HG02943 (cell line): ENCODE measurements at regions not wholly inside any gene's neighbourhood (a gene's known extent, or its start where the extent isn't known, plus 50 kb on each side); places are given as distances from the start of the nearest gene placed in this dataset.
A peak's percentile ranks its signal among the peaks of the same experiment; 100 is the strongest.

Experiments used
- ATAC-seq: cut with Tn5 transposase; IDR thresholded peaks from one replicate; pipeline ENCODE4 v1.9.1; 2021; ENCODE audit warnings: mild to moderate bottlenecking, low read depth, moderate library complexity; ENCODE audit not compliant: unreplicated experiment

DNA sequence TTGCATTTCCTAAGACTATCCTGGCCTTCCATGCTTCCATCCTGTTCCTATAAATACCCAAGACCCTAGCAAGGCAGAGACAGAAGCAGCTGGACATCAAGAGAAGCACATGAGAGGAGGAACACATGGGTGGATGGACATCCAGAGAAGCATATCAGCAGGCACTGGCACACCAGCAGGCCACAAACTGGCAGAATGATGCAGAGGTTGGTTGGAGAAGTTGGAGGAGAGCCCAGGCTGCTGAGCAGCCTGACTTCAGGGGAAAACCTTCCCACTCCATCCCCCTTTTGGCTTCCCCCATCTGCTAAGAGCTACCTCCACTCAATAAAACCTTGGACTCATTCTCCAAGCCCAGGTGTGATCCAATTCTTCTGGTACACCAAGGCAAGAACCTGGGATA lies 332.5 kb downstream of the FRK start:
- ATAC-seq, result no peak

DNA sequence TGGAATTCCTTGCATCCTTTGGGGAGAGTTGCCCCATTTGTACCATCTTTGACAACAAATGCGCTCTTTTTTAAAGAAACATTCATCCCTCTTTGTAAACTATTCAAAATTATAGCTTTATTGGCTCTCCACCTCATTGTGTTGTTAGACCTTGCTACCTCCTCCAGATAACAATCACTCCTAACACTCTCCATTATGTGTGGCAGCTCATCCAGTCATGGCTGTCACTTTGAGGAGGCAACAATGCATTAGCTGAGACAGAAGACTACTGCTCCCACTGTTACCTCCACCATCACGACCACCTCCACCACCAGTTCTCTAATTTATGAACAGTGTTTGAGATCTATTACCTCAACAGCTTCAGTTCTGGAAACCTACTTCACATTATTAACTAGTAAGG lies 339.1 kb downstream of the FRK start:
- no peak for ATAC-seq

DNA sequence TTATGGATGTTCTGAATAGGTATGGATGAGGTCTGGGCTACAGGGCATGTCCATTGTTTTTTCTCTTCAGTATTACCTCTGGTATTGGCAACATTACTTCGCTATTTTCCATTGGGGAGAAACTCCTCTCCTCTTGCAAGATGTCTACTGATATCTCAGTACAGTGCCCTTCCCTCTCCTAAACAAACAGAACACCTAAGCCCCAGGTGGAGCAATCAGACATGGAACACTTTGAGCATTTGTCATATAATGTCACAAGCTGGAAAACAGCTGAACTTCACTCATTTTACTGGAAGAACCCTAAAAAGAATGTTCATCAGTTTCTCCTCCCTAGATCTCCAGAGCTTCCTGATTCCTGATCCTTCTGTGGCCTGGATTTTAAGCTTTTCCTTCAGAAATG lies 339.8 kb downstream of the FRK start:
- ATAC-seq, result no peak

DNA sequence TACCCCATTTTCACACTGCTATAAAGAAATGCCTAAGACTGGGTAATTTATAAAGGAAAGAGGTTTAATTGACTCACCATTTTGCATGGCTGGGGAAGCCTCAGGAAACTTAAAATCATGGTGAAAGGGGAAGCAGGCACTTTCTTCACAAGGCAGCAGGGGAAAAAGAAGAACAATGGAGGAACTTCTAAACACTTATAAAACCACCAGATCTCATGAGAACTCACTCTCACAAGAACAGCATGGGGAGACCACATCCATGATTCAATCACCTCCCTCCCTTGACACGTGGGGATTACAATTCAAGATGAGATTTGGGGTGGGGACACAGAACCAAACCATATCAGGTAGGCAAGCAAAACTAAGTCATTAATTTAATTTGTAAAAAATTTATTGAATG lies 343.2 kb downstream of the FRK start:
- ATAC-seq, result peak; percentile 32

DNA sequence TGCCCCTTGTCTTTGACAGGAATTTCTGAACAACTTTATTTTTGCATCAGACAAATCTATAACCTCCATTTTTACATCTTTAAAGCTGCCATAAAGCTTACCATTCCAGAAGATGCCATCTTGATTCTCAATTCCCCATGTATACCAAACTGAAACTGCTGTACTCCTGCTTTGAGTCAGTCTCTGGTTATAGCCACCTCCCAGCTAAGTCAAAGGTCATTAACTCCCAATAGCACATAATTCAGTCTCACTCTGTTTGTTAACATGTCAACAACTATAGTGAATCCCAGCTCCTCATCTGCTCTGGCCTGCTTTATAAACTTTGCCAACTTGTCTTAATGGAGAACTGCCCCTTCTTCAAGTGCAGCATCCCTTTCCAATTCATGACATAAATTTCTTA lies 343.6 kb downstream of the FRK start:
- peak; percentile 89 for ATAC-seq

DNA sequence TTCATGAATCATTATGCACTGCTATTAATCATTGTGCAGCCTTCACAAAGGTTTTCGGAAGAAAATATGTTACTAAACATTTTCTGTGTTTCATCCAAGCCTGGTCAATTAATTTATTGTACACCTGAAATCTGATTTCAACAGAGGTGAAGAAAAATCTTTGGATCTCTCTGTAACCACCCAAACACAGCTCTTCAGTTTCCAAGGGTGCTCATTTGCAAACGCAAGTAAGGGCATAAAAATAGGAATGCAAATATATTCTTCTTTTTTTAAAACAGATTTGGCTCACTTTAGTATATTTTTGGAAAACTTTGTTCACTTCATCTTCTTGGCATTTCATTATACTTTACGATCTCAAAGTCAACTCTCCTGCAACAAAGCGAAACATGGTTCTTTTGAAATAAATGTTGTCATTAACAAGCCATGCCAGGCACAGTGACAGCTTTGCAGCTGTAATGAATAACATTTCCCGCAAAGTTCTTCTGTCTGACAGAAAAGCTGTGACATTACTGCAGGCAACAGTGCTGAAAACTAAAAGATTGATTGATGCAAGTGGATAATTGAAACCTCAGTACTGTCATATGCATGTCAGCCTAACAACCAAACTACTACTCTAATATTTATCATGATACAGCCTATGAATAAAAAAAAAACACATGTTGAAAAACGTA lies 348.3 kb downstream of the FRK start:
- ATAC-seq, result no peak

DNA sequence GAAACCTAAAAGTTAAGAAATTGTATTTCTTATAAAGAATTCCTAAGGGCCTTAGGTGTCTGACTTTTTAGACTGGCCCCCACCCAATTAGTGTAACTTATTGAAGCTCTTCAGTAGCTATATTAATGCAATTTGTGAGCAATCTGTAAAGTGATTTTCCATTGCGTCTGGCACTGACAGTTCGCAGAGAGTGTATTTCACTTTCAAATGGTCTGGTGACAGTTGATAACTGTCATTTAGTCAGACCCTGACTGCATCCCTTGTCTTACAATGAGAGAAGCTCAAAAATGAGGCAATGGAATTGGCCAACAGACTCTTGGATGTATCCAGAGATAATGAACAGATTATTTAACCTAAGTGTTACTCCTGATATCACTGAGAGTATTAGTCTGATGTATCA lies 351.8 kb downstream of the FRK start:
- no peak for ATAC-seq

DNA sequence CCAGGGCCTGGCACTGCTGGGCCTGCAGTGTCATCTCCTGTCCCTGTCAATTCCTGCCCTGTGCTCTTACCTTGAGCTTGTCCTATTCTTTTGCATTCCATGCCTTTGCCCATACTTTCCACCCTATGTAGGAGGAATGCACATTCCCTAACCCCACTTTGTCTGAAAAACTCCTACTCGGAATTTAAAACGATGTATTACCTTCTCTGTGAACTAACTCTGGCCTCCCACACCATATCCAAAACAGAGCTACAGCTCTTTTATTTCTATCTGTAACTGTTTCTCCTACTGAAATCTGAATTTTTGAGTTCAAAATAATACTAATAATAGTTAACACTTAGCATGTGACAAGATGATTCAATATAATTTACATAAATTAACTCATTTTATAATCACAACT lies 353.7 kb downstream of the FRK start:
- ATAC-seq, result no peak

DNA sequence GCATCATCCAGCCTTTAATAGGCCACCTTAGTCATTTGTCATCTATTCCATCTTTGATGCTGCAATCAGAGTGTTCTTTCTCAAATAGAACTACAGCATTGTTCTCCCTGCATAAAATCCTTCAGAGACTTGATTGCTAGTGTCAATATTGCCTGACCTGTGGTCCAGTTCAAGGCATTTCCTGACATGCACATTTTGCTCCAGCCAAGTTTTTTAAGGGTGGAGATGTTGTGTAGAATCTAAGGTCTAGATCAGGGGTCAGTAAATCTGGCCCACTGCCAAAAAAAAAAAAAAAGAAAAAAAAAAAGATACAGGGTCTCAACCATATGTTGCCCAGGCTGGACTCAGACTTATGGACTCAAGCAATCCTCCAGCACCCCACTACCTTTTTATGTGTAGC lies 354.4 kb downstream of the FRK start:
- ATAC-seq, result no peak

DNA sequence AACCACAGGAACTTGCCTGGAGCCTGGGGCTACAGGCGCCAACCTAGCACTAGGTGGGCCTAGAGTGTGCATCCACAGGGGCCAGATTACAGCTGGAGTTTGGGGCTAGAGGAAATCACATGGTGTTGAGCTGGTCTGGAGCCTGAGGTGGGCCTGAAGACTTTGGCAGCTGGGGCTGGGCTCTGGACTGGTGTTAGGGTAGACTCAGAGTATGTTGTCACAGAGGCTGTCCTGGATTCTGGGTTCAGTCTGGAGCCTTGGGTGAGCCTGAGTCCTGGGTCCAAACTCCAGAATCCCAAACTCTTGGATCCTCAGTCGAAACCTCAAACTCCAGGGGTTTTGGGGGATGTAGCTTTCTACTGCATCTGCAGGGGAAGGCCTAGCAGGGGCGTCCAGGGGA lies 356.7 kb downstream of the FRK start:
- ATAC-seq, result no peak

DNA sequence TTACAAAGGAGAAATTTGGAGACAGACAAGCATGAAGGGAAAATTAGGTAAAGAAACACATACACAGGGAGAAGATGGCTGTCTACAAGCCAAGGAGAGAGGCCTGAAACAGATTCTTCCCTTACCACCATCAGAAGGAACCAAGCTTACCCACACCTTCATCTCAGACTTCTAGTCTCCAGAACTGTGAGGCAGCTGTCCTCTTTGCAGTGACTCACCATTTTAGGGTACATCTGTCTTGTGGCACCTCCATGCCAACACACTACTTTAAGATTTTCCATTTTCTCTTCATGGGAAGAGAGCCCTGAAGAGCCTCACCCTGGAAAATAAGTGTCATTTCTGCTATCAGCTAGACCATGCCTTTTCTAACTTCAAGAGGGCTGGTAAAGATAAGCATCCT lies 369.3 kb downstream of the FRK start:
- no peak for ATAC-seq

DNA sequence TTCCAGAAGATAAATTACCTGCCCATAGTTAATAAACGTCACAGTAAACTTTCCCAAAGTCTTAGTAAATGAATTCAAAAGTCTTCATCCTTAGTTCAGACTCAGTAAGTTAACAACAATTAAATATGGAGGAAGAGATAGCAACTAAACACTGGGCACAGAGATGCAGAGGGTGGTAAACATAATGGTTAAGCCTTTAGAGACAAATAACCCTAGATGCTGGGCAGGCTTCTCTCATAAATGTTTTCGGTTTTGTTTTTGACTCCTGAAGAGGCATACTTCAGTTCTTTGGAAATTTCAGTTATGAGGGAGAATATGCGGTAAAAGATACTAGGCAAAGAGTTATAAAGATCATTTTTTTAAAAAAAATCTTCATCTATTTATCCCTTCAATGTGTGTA lies 369.8 kb downstream of the FRK start:
- no peak for ATAC-seq

DNA sequence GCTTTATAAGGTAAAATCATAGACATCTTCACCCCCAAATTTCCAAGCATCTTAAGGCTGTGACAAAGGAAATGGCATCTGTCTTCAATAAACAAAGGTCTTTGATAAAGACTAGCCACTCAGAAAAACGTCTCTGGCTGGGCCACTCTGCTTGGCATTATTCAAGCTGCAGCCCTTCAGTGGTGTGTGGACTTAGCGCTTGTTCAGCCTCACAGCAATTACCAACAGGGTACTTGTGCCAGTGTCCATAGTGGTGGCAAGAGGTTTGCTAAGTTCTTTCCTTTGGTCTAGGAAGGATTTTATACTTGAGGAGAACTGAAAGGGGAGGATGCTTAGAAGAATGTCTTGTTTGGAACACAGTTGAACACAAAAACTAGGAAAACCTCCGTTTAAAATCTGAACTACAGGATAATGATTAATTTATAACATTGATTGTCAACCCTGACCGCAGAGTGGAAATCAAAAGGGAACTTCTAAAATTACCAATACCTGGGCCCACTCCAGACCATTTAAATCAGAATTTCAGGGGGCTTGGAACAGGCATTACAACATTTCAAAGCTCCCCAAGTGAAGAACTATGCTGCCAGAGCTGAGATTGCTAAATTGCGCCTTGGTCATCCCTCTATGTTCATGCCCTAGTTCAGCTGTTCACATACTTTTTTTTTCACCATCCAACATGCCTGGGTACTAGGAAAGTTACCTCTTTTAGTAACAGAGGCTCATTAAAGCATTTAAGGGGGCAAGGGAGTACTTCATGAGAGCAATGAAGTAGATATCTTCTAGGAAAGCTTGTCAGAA lies 378.5 kb downstream of the FRK start:
- ATAC-seq, result no peak

DNA sequence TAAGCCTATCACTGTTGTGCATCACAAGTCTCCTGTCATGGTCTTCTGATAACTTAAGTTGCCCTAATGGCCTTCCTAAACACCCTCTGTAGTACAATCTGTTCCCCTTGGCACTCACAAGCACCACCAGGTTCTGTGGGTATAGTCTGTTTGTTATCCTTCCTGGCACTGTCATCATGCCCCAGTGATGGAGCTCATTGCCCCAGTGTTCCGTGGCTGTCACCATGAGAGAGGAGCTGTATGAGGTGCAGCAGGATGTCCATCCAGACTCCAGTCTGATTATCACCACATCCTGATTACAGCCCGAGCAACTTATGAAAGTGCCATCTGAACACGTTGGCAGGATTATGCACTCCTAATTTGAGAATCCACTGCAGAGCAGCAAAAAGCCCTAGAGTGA lies 380.1 kb downstream of the FRK start:
- no peak for ATAC-seq

DNA sequence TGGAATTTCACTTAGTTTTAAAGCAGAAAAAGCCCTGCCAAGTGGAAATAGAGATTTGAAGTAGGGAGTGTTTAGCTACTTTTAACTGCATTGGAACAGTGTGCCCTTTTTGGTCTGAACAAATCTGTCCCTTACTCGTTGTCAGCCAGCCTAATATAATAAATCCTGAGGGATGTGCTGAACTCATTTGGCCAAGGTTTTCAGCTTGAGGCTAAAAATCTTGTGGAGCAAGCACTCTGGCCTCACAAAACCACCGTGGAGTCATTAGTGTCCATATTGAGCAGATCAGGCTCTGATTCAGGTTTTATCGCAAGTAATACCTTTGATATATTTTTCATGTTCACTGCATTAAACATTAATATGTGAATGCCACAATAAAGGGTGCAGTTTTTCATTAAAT lies 383.5 kb downstream of the FRK start:
- ATAC-seq, result no peak

DNA sequence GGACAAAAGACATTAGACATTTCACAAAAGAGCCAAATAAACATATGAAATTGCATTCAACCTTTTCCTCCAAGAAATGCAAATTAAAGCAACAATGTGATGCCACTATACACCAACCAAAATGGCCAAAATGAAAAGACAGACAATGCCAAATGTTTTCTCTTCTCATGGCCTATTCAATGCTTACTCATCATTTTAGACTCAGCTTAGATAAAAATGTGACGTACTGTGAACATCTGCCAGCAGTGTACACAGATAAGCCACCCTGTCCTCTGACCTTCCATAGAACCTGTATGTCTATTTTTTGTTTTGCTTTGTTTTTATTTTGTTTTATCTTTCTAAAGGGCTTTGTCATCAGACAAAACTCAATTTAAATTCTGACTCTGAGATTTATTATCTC lies 385.2 kb downstream of the FRK start:
- ATAC-seq, result no peak

DNA sequence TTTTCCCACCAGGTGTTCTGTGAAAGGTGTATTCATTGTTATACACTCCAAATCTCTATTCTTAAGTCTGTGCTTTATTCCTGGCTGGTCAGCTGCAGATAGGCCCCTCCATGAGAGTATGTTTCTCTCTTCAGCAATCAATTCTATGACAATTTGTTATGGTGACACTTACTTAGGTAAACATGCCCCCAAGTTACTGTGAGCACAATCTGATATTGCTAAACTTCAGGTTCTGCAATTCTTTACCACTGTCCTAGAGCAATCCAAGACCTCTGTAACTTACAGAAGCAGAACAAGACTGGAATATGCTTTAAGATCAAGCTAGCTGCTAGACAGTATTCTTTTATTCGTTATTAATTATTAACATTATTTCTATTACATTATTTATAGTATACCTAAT lies 391.9 kb downstream of the FRK start:
- ATAC-seq, result no peak

DNA sequence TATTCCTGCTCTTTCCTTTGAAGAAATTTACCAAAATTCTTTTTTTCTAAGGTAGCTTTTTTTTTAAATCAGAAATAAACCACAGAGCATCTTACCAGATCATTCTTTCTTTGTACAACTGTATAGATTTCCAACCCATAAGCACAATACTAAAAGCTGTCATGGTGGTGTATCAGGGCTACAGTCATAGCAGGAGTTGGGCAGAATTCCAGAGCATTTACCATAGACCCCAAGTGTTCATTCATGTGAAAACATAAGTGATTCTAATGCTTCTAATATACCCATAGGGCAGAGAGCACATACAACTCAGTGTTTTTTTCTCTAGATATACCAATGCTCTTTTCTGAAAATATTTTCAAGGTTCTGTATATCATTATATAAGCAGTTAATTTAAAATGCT lies 392.5 kb downstream of the FRK start:
- ATAC-seq, result no peak

DNA sequence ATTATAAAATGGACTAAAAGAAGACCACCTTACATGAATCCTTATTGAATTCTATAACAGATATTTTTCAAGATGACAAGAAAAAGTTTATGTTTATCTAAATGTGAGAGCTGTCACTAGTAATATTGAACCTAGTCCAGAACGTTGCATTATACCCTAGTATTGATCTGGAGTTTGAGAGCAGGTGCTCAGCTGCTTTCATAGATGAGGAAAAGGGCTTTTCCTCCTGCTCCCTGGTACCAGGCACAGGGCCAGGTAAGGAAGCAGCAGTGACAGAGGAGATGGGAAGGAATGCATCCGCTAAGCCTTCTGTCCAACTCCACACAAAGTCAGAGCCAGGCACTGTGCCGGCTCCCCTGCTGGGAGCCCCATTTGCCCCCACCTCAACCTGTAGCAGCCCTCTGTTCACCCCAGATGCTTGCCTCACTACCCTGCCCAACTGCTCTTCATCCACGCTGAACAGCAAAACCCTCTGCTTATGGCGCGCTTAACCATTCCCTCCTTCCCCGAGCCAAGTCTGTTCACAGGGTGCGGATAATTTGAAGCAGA lies 393.1 kb downstream of the FRK start:
- no peak for ATAC-seq

DNA sequence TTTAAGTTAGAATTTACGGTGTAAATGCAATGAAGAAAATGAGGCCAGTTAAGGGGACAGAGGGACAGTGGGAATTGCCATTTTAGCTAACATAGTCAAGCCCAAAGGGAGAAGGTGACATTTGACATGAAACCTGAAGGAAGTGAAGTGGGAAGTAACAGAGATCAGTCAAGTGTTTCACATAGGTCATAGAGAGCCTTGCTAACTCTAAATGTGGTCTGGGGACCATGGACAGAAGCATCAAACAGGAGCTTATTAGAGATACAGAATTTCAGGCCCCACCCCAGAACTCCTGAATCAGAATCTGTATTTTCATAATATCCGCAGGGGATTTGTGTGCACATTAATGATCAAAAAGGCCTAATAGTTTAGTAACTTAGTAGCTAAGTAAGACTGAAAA lies 393.7 kb downstream of the FRK start:
- ATAC-seq, result no peak

DNA sequence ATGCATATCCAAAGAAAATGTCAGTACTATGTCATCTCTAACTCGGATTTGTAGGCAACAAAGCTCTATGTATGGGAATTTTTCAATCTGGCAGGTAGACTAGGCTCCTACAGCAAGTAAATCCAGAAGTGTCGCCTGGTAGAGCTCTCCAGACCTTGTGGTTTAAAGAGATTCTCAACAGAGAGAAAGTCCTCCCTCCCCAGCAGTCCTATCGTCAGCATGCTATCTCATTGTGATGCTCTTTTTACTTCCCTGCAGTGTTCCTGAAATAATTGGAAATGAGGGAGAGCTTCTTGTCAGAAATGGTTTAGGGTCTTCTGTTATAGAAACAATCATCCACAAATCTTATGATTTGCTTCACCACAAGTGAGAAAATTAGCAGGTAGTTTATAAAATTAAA lies 395.4 kb downstream of the FRK start:
- ATAC-seq, result no peak

DNA sequence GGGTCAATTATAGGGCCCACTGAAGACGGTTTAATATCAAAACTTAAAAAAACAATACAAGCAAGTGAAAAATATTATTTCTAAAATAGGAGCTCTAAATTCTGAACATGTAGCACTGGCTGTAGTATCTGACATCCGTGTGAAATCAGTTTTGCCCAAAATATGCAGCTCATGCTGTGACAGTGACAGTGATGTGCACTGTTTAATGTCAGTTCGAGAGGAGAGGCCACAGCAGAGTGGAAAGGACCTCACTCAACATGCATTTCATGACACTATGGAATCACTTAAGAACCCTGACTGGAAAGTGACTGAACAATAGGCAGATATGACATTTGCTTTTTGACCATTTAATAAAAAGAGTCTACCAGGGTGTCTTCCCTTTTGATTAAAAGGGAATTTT lies 397.0 kb downstream of the FRK start:
- no peak for ATAC-seq
